GM12878 (cell line): ENCODE measurements at regions not wholly inside any gene's neighbourhood (a gene's known extent, or its start where the extent isn't known, plus 50 kb on each side); places are given as distances from the start of the nearest gene placed in this dataset.

Experiments
- ATF2 ChIP-seq: IDR thresholded peaks from 2 replicates; pipeline ENCODE4 v1.6.1; 2012; ENCODE audit warnings: low read length, inconsistent platforms
- CREM ChIP-seq: IDR thresholded peaks from 2 replicates; pipeline ENCODE4 v1.6.1; 2014; ENCODE audit warnings: antibody characterized with exemption, low read depth
- CTCF ChIP-seq, 3 experiments: IDR thresholded peaks in 2 of 3; conservative IDR thresholded peaks in 1 of 3; 2 replicates each; pipeline ENCODE4 v1.5.1; 2011; ENCODE audit warnings: low read depth in 3 of 3, low read length in 3 of 3, mild to moderate bottlenecking in 3 of 3, control low read depth in 2 of 3, moderate library complexity in 2 of 3, inconsistent platforms in 1 of 3, mixed read lengths in 1 of 3; ENCODE audit not compliant: control insufficient read depth in 2 of 3, insufficient read depth in 1 of 3; ENCODE audit errors: extremely low read depth in 1 of 3
- DPF2 ChIP-seq: fragments of 450-650 bp; IDR thresholded peaks from 2 replicates; pipeline ENCODE4 v1.6.1; 2017; ENCODE audit warnings: mild to moderate bottlenecking
- ETV6 ChIP-seq, 2 experiments: fragments of 450-650 bp in 1 of 2; IDR thresholded peaks in 1 of 2; conservative IDR thresholded peaks in 1 of 2; 2 replicates each; pipeline ENCODE4 v1.6.1; 2014; ENCODE audit warnings: antibody characterized with exemption in 1 of 2, borderline replicate concordance in 1 of 2, low read depth in 1 of 2, mild to moderate bottlenecking in 1 of 2, moderate library complexity in 1 of 2
- NR2C2 ChIP-seq: IDR thresholded peaks from 2 replicates; pipeline ENCODE4 v1.6.1; 2011; ENCODE audit warnings: borderline replicate concordance, low read depth; ENCODE audit not compliant: control insufficient read depth, insufficient read length
- RELA ChIP-seq: fragments of 450-650 bp; IDR thresholded peaks from 2 replicates; pipeline ENCODE4 v1.8.0; 2014; ENCODE audit warnings: borderline replicate concordance; ENCODE audit not compliant: partially characterized antibody
- SRF ChIP-seq, 2 experiments: IDR thresholded peaks; 2 replicates each; pipeline ENCODE4 v1.6.1; 2011; ENCODE audit warnings: low read depth in 2 of 2, low read length in 2 of 2, mild to moderate bottlenecking in 1 of 2, moderate library complexity in 1 of 2
- ZBED1 ChIP-seq: IDR thresholded peaks from 2 replicates; pipeline ENCODE4 v1.6.1; 2016; ENCODE audit warnings: borderline replicate concordance
- TF ChIP-seq, protein P1 (sequence below): fragments of 450-650 bp; IDR thresholded peaks from 2 replicates; pipeline ENCODE4 v1.6.1; 2014; ENCODE audit warnings: mild to moderate bottlenecking

- TF ChIP-seq CTCF (IDR thresholded peaks at IDR 0.05 in 2 of 3, conservative IDR thresholded peaks at IDR 0.05 in 1 of 3; ENCODE audit: control insufficient read depth in 2 of 3, extremely low read depth in 1 of 3, insufficient read depth in 1 of 3, low read depth in 3 of 3, low read length in 3 of 3) (no peak), DPF2 (no peak), ATF2 (no peak), ETV6 (conservative IDR thresholded peaks at IDR 0.05 in 1 of 2, IDR thresholded peaks at IDR 0.05 in 1 of 2; ENCODE audit: borderline replicate concordance in 1 of 2, low read depth in 1 of 2) (no peak), NR2C2 (no peak), RELA (no peak), ZBED1 (no peak), CREM (no peak), SRF (IDR thresholded peaks at IDR 0.05; ENCODE audit: low read depth in 2 of 2, low read length in 2 of 2) (no peak)
- TF ChIP-seq, protein P1, sequence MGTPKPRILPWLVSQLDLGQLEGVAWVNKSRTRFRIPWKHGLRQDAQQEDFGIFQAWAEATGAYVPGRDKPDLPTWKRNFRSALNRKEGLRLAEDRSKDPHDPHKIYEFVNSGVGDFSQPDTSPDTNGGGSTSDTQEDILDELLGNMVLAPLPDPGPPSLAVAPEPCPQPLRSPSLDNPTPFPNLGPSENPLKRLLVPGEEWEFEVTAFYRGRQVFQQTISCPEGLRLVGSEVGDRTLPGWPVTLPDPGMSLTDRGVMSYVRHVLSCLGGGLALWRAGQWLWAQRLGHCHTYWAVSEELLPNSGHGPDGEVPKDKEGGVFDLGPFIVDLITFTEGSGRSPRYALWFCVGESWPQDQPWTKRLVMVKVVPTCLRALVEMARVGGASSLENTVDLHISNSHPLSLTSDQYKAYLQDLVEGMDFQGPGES, result no peak
Observed at GRCh38 chr4:128510850-128511249, 223.2 kb upstream of the PGRMC2 start.
